GM18498 (cell line): ENCODE measurements at regions not wholly inside any gene's neighbourhood (a gene's known extent, or its start where the extent isn't known, plus 50 kb on each side); places are given as distances from the start of the nearest gene placed in this dataset.
"Not testable (repeated sequence)": the region's sequence is repeated elsewhere in the genome, so short reads cannot be mapped to it uniquely, and the experiment has no call there.

ENCODE experiments used
- ATAC-seq: cut with Tn5 transposase; IDR thresholded peaks from one replicate; pipeline ENCODE4 v1.9.1; 2021; ENCODE audit warnings: mild to moderate bottlenecking, moderate library complexity; ENCODE audit not compliant: unreplicated experiment

DNA sequence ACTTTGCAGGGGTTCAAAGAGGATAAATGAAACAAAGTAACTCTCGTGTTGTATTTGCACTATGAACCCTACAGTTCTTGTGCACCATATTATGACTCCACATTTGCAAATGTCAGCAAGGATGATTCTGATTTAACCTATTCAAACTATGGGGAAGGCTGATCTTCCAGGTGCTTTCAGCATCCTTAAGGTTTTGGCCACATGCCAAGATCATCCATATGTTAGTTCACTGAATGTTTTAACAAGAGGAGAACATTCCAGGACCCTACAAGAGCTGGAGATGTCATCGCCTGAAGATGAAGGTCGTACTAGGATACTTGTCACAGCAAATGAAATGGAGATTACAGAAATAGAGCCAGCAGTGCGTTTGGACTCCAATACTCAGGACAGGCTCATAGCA, 114.2 kb downstream of the DHRS2 start:
- ATAC-seq: no peak

DNA sequence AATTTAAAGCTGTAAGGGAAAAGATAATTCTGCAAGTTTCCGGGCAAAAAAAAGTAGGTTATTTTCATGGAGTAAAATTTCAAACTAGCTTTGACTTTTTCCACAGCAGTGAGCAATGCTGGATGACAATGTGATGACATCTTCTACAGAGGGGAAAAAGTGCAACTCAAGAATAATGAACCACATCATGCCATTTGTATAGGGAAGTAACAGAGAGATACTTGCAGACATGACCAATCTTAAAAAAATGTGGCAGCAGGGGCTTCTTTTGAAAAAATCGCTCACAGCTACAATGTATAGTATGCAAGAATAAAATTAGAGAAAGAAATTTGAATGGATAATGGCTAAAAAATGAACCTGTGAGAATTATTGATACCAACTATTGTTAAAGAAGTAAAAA, 115.5 kb downstream of the DHRS2 start:
- ATAC-seq: no peak

- no peak for ATAC-seq
These were observed 127.2 kb downstream of the DHRS2 start for GRCh38 chr14:23763394-23763793.

DNA sequence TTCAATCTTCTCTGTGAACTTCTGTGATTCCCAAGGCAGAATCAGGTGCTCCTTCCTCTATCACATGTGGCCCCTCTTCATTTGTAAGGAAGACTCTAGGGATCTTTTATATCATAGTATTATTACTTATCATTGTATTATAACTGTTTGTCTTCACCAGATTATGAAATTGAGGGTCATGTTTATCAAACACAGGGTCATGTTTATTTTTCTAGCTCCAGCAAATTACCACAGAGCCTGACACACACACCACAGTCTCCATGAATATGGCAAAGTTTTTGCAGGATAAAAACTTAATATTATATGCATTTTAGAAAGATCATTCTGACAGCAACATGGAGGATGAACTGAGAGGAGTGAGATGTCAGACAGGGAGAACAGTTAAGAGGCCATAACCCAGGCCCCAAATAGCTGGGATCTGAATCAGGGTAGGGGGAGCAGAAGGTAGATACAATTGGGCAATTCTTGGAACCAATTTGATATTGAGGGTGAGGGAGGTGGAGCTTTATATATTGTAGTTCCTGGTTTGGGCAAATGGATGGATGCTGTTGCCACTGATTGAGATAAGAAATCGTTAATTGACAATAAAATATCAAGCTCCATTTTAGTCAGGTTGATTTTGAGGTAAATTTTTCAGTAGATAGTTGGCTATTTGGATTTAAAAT, 130.7 kb downstream of the DHRS2 start:
- no peak for ATAC-seq

DNA sequence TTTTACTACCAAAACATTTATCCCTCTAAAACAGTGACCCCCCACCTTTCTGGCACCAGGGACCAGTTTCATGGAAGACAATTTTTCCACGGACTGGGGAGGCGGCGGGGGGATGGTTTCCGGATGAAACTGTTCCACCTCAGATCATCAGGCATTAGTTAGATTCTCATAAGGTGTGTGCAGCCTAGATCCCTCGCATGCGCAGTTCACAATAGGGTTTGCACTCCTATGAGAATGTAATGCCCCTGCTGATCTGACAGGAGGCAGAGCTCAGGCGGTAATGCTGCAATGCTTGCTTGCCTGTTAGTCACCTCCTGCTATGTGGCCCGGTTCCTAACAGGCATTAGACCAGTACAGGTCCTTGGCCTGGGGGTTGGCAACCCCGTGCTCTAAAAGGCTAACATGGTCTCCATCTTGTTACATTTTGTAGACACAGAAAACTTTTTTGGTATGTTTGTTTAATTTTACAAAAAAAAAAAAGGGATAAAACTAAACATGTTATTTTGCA, 133.1 kb downstream of the DHRS2 start:
- not testable (repeated sequence) for ATAC-seq

GRCh38 chr14:23773981-23774380, 137.8 kb downstream of the DHRS2 start:
- ATAC-seq: no peak

DNA sequence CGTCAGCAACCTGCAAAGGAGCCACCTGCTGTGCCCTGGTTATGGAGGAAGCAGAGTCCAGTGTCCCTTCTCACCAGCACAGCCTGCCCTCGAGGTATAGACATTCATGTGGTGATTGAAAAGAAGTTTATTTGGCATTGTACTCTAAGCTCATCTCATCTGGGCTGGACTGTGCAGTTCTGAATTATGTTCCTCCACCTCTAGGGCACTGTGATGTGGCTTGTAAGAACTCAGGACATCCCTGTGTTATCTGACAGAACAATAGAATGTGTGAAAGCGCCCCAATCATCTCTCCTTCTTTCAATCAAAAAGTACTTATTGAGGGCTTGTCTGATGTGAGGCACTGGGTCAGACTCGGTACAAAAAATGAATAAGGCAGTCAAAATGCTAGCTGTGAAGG, 140.1 kb downstream of the DHRS2 start:
- no peak for ATAC-seq

DNA sequence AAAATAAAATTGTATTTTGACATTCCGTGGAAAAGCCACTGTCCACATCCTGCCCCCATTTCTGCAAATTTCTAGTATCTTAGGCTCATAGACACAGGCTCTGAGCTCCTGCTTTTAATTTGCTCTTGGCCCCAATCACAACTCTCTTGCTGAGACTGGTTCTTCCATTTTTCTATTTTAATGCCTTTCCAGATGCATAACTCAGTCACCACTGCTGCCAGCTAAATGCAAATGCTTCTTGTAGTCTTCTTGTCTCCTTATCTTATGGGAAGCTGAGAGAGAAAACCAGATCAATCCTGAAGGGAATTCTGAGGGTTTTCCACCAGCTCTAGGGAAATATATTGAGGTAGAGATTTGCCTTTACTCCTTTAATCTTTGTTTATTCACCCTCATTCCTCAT, 149.0 kb downstream of the DHRS2 start:
- ATAC-seq: no peak

- ATAC-seq: no peak
These were observed 151.3 kb downstream of the DHRS2 start for GRCh38 chr14:23787436-23787835.

DNA sequence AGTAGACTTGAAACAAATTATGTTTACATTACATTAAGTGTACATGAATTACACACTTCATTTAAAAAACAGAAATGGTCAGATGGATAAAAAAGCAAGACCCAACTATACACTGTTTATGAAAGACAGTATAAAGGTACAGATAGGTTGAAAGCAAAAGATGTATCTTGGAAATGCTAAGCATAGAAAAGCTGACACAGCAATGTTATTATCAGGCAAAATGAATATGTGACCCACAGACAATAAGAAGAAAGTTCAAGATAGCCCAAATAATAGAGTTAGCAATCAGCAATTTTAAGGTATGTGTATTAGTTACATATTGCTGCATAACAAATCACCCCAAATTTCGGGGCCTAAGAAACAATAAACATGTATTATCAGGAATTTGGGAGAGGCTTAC, 153.5 kb downstream of the DHRS2 start:
- no peak for ATAC-seq

DNA sequence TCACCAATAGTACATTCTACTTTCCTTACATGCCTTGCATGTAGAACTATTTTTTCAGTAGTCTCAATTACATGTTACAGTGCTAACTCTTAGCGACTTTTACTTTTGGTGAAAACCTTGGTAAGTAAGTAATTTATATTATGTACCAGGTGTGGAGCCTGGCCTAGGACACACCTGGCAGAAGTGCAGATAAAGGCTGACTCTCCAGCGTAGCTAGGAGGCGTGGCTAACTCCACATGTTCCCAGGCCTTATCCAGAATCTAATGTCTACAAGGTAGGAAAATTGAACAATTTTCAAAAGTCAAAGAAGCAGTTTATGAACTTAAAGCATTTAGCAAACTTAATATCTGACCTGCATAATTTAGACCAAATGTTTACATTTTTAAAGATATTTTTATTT, 157.4 kb downstream of the DHRS2 start:
- ATAC-seq: no peak

DNA sequence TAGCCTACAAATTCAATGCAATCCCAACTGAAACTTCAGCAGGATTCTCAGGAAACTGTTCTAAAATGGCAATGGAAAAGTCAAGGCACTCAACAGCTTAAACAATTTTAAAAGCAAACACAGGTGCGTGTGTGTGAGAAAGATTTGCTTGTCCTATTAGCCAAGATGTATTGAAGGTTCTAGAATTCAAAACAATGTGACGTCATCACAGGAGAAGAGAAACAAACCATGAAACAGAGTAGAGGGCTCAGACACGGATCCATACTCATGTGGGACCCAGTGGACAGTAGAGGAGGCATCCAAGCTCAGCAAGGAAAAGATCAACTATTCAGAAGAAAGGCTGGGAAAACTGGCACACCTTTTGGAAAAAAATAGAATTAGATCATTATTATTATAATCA, 152.8 kb upstream of the DHRS4 start:
- no peak for ATAC-seq

GRCh38 chr14:23801766-23802165, 151.8 kb upstream of the DHRS4 start:
- ATAC-seq: no peak

- no peak for ATAC-seq
These were observed 148.8 kb upstream of the DHRS4 start for GRCh38 chr14:23804817-23805216.

DNA sequence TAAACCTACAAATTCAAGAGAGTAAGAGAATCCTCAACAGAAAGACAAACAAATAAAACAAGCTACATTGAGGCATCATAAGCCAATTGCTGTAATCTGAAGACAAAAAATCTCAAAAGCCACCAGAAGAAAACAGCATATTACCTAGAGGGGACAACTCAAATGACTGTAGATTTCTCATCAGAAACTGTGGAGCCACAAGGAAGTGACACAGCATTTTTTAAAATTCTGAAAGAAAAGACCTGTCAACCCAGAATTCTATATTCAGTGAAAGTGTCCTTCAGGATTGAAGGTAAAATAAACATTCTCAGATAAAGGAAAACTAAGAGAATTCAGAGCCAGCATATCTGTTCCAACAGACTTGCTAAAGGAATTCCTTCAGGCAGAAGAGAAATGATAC, 147.8 kb upstream of the DHRS4 start:
- ATAC-seq: no peak

DNA sequence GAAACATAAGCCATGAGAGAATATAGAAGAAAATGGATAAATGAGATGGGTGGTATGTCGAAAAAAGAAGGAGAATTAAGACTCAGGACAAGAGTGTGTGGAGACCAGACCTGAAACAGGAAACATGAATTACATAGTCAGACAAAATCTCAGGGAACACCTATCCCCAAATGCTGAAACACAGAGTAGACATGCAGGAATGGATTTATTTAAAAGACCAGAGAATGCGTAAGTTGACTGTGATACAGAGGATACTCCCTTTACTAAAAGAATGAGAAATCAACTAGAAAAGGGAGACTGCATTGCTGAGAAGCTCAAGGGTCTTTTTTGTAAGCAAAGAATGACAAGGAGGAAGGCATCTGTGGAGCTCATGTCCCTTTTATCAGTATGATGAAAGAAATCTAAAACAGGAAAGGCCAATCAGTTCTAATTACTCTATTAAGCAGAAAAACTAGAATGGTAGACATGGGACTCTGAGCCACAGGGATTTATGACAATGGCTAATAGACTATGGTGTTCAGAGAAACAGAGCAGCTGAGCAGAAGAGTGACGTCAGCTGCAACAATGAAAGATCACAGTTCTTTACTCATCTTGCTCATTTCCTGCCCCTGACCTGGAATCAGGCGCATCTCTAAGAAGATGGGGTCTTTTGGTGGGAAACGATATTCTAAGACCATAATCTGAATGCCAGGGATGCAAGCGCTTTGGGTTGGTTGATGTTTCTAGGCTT, 138.9 kb upstream of the DHRS4 start:
- no peak for ATAC-seq

DNA sequence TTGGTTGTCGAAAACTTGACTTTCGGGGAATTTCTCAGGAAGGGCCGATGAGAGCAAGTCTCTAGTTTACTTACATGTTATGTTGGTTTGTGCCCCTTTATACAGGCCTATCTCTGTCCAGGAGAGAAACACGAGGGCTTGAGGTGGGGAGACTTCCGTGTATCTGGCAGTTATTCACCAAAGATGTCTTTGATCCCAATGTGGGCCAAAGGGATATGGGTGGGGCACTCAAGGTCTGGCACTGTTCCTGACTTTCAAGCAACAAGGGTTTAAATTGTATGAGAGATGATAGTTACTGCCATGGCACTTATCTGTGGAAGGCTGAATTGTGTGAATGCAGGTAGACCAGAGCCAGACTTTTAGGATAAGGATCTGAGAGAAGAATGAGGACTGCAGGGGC, 137.2 kb upstream of the DHRS4 start:
- ATAC-seq: no peak

GRCh38 chr14:23817164-23817767, 136.3 kb upstream of the DHRS4 start:
- ATAC-seq: no peak

- no peak for ATAC-seq
These were observed 126.3 kb upstream of the DHRS4 start for GRCh38 chr14:23827100-23827892.

DNA sequence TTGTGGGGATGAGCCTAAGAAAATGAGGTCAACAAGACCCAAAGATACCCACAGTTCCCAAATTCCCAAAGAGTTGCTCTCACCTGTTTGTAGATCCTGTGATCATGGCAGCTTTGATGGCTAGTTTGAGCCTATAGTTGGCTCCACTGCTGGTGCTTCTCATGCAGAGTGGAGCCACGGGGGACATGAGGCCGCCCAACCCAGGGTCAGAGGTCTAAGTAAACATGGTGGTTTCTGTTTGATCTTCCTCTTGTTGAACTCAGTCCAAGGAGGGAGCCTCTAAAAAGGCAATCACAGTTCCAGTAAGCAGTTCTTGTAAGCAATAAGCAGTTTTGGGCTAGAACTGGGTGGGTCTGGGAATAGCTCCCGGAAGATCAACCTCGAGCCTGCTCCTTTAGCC, 125.6 kb upstream of the DHRS4 start:
- ATAC-seq: no peak

DNA sequence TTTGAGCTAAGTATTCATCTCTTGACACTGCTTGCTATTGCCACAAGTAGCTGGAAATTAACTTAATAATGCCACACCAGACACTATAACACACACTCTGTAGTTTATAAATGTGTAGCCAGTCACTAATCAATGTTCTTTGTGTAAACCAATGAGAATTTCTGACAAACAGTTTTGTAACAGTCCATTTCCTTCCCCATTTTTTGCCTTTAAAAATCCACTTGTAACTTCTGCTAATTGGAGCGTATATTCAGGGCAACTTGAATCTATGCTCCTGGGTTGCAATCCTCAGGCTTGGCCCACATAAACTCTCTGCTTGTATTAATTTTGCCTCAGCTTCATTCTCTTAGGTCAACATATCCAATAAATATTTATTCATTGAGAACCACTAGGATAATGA, 125.0 kb upstream of the DHRS4 start:
- ATAC-seq: no peak
